H7 (cell line): ENCODE measurements at regions not wholly inside any gene's neighbourhood (a gene's known extent, or its start where the extent isn't known, plus 50 kb on each side); places are given as distances from the start of the nearest gene placed in this dataset.
A peak's percentile ranks its signal among the peaks of the same experiment; 100 is the strongest.
"Not testable (repeated sequence)": the region's sequence is repeated elsewhere in the genome, so short reads cannot be mapped to it uniquely, and the experiment has no call there.

Source experiments
- DNase-seq: peaks from one replicate; pipeline ENCODE4 v3.0.0; 2012
- H3K27me3 ChIP-seq: 2 replicates; pipeline ENCODE4 v1.6.0; 2011; ENCODE audit warnings: mild to moderate bottlenecking, low read length; ENCODE audit not compliant: control insufficient read depth, insufficient read depth
- H3K36me3 ChIP-seq: replicated peaks from 2 replicates; pipeline ENCODE4 v1.5.1; 2011; ENCODE audit warnings: low read length; ENCODE audit not compliant: control insufficient read depth, insufficient read depth
- H3K4me3 ChIP-seq: 2 replicates; pipeline ENCODE4 v1.5.1; 2011; ENCODE audit warnings: low read depth, mild to moderate bottlenecking, control low read depth, low read length, moderate library complexity; ENCODE audit not compliant: insufficient read depth

GRCh38 chr12:103011974-103012763 lies 54.7 kb downstream of the ASCL1 start:
- Histone ChIP-seq H3K36me3 (no peaks in the 10 kb centered on the region), H3K27me3 (no peaks in the 10 kb centered on the region), H3K4me3 (no peak overlapping the region)
- no peak for DNase-seq

GRCh38 chr12:103012884-103013283 lies 55.4 kb downstream of the ASCL1 start:
- Histone ChIP-seq H3K36me3 (no peaks in the 10 kb centered on the region), H3K27me3 (no peaks in the 10 kb centered on the region), H3K4me3 (no peak overlapping the region)
- peak; percentile 8 for DNase-seq

- no peak overlapping the region for H3K4me3 ChIP-seq
Observed at GRCh38 chr12:103013741-103014300, 56.3 kb downstream of the ASCL1 start.

GRCh38 chr12:103016381-103016780 lies 58.9 kb downstream of the ASCL1 start:
- DNase-seq = no peak
- Histone ChIP-seq H3K36me3 (no peaks in the 10 kb centered on the region), H3K4me3 (no peak overlapping the region), H3K27me3 (no peaks in the 10 kb centered on the region)

More at GRCh38 chr12:103013741-103014300, 56.3 kb downstream of the ASCL1 start:
- no peak for DNase-seq
- Histone ChIP-seq H3K36me3 (no peaks in the 10 kb centered on the region), H3K27me3 (no peaks in the 10 kb centered on the region)

- H3K27me3 ChIP-seq = no peaks in the 10 kb centered on the region
- no peaks in the 10 kb centered on the region for H3K36me3 ChIP-seq
- no peak overlapping the region for H3K4me3 ChIP-seq
- no peak for DNase-seq
Observed at GRCh38 chr12:103020839-103021238, 63.4 kb downstream of the ASCL1 start.

- DNase-seq = no peak
- Histone ChIP-seq H3K27me3 (no peaks in the 10 kb centered on the region), H3K4me3 (no peak overlapping the region), H3K36me3 (no peaks in the 10 kb centered on the region)
Observed at GRCh38 chr12:103021538-103022218, 64.2 kb downstream of the ASCL1 start.

- no peak overlapping the region for H3K4me3 ChIP-seq
- no peaks in the 10 kb centered on the region for H3K36me3 ChIP-seq
- no peaks in the 10 kb centered on the region for H3K27me3 ChIP-seq
- no peak for DNase-seq
Observed at GRCh38 chr12:103024650-103025049, 67.2 kb downstream of the ASCL1 start.

- not testable (repeated sequence) for DNase-seq, H3K27me3 ChIP-seq, H3K4me3 ChIP-seq, H3K36me3 ChIP-seq
Observed at GRCh38 chr12:103026643-103027042, 69.2 kb downstream of the ASCL1 start.

GRCh38 chr12:103028881-103029639 lies 71.6 kb downstream of the ASCL1 start:
- DNase-seq = no peak
- H3K4me3 ChIP-seq = no peak overlapping the region
- H3K36me3 ChIP-seq = no peaks in the 10 kb centered on the region
- H3K27me3 ChIP-seq = no peaks in the 10 kb centered on the region

- Histone ChIP-seq H3K36me3 (no peaks in the 10 kb centered on the region), H3K27me3 (no peaks in the 10 kb centered on the region), H3K4me3 (no peak overlapping the region)
- DNase-seq = no peak
Observed at GRCh38 chr12:103036581-103037214, 79.2 kb downstream of the ASCL1 start.

- Histone ChIP-seq H3K27me3 (no peaks in the 10 kb centered on the region), H3K4me3 (no peak overlapping the region), H3K36me3 (no peaks in the 10 kb centered on the region)
- peak; percentile 43 for DNase-seq
Observed at GRCh38 chr12:103043531-103044486, 86.3 kb downstream of the ASCL1 start.

GRCh38 chr12:103046154-103046553 lies 88.7 kb downstream of the ASCL1 start:
- Histone ChIP-seq H3K36me3 (no peaks in the 10 kb centered on the region), H3K4me3 (no peak overlapping the region), H3K27me3 (no peaks in the 10 kb centered on the region)
- DNase-seq = no peak

GRCh38 chr12:103050273-103050672 lies 92.8 kb downstream of the ASCL1 start:
- no peaks in the 10 kb centered on the region for H3K36me3 ChIP-seq

More at GRCh38 chr12:103050273-103050672, 92.8 kb downstream of the ASCL1 start:
- no peak for DNase-seq
- no peak overlapping the region for H3K4me3 ChIP-seq
- no peaks in the 10 kb centered on the region for H3K27me3 ChIP-seq
